SU-DHL-6 (cell line): ENCODE measurements at regions not wholly inside any gene's neighbourhood (a gene's known extent, or its start where the extent isn't known, plus 50 kb on each side); places are given as distances from the start of the nearest gene placed in this dataset.

ENCODE experiments used
- H2AFZ ChIP-seq: fragments of 200-600 bp; sonication (generic); 2 replicates; pipeline ENCODE4 v1.6.1; 2014; ENCODE audit warnings: low read depth, mild to moderate bottlenecking, moderate library complexity, mixed read lengths, antibody characterized with exemption, low read length; ENCODE audit not compliant: severe bottlenecking
- H3F3A ChIP-seq: fragments of 200-600 bp; shearing (Covaris generic); 2 replicates; pipeline ENCODE4 v1.6.0; 2016; ENCODE audit warnings: antibody characterized with exemption, mild to moderate bottlenecking; ENCODE audit not compliant: insufficient read depth
- H3K27ac ChIP-seq: fragments of 200-600 bp; sonication (generic); 2 replicates; pipeline ENCODE4 v1.5.1; 2016; ENCODE audit warnings: low read depth, mild to moderate bottlenecking, low read length, moderate library complexity, mixed read lengths
- H3K27me3 ChIP-seq: fragments of 200-600 bp; sonication (generic), shearing (Covaris generic); 2 replicates; pipeline ENCODE4 v1.6.0; 2014; ENCODE audit warnings: mild to moderate bottlenecking, low read length
- H3K36me3 ChIP-seq: fragments of 200-600 bp; sonication (generic); 2 replicates; pipeline ENCODE4 v1.6.1; 2014; ENCODE audit warnings: mild to moderate bottlenecking, low read length, mixed read lengths
- H3K4me2 ChIP-seq: fragments of 300-600, 200-600 bp; shearing (Covaris generic), sonication (generic); 2 replicates; pipeline ENCODE4 v1.6.0; 2014; ENCODE audit warnings: low read length, low read depth, mild to moderate bottlenecking; ENCODE audit not compliant: poor library complexity, severe bottlenecking
- H3K4me3 ChIP-seq: fragments of 200-600 bp; sonication (generic); 2 replicates; pipeline ENCODE4 v1.5.1; 2014; ENCODE audit warnings: antibody characterized with exemption, low read length, mild to moderate bottlenecking, mixed read lengths; ENCODE audit not compliant: insufficient read depth, poor library complexity, severe bottlenecking
- H3K79me2 ChIP-seq: fragments of 200-600 bp; sonication (generic); 2 replicates; pipeline ENCODE4 v1.6.1; 2014; ENCODE audit warnings: mild to moderate bottlenecking, low read length, moderate library complexity; ENCODE audit not compliant: insufficient read depth
- H3K9ac ChIP-seq: fragments of 200-600 bp; sonication (generic); 2 replicates; pipeline ENCODE4 v1.7.0; 2014; ENCODE audit warnings: mild to moderate bottlenecking, low read length
- H3K9me2 ChIP-seq: fragments of 200-600 bp; sonication (generic); replicated peaks from 2 replicates; pipeline ENCODE4 v1.6.1; 2014; ENCODE audit warnings: low read length; ENCODE audit not compliant: insufficient read depth
- H3K9me3 ChIP-seq: fragments of 200-600 bp; sonication (generic); 2 replicates; pipeline ENCODE4 v1.6.1; 2014; ENCODE audit warnings: low read length, mixed read lengths; ENCODE audit not compliant: insufficient read depth
- H4K20me1 ChIP-seq: fragments of 200-600 bp; sonication (generic); 2 replicates; pipeline ENCODE4 v1.6.1; 2014; ENCODE audit warnings: low read depth, mild to moderate bottlenecking, antibody characterized with exemption, low read length, moderate library complexity, mixed read lengths
- EZH2phosphoT487 ChIP-seq: fragments of 200-600 bp; sonication (generic), shearing (Covaris generic); conservative IDR thresholded peaks from 2 replicates; pipeline ENCODE4 v1.6.1; 2018; ENCODE audit warnings: mild to moderate bottlenecking, antibody characterized with exemption, low read length, moderate library complexity, mixed read lengths
- TF ChIP-seq, protein P1 (sequence below): fragments of 200-600 bp; sonication (generic); IDR thresholded peaks from one replicate; pipeline ENCODE4 v1.5.1; 2017; ENCODE audit warnings: antibody characterized with exemption, mild to moderate bottlenecking, low read length, moderate library complexity; ENCODE audit not compliant: insufficient read depth, poor library complexity, severe bottlenecking

DNA sequence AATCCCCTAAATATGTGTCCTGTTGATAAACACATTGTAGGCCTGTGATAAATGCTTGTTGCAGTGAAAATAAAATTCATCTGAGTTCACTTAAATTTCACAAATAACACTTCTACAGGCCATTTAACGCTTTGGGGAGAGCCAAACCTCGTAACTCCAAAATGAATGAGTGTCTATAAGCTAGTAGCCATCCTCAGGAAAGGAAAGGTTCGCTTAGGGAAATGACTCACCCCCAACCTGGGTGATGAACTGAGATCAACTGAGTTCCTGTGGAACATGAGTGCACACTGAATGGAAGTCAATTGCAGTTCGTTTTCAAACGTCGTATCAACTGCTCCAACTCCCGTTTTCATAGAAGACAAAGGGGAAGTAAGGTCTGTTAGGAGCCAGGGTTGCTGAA lies 527.6 kb upstream of the ID2 start:
- Histone ChIP-seq H3K79me2 (no peaks in the 10 kb centered on the region), H3K27me3 (no peaks in the 10 kb centered on the region), H3K9me2 (no peaks in the 10 kb centered on the region), H3K36me3 (no peaks in the 10 kb centered on the region), H3K4me2 (no peak overlapping the region), H4K20me1 (no peaks in the 10 kb centered on the region), H3K9ac (no peak overlapping the region), H3F3A (no peaks in the 10 kb centered on the region), H3K4me3 (no peak overlapping the region), H2AFZ (no peak overlapping the region), H3K9me3 (no peaks in the 10 kb centered on the region), H3K27ac (no peak overlapping the region)
- no peak for TF ChIP-seq EZH2phosphoT487
- TF ChIP-seq, protein P1, sequence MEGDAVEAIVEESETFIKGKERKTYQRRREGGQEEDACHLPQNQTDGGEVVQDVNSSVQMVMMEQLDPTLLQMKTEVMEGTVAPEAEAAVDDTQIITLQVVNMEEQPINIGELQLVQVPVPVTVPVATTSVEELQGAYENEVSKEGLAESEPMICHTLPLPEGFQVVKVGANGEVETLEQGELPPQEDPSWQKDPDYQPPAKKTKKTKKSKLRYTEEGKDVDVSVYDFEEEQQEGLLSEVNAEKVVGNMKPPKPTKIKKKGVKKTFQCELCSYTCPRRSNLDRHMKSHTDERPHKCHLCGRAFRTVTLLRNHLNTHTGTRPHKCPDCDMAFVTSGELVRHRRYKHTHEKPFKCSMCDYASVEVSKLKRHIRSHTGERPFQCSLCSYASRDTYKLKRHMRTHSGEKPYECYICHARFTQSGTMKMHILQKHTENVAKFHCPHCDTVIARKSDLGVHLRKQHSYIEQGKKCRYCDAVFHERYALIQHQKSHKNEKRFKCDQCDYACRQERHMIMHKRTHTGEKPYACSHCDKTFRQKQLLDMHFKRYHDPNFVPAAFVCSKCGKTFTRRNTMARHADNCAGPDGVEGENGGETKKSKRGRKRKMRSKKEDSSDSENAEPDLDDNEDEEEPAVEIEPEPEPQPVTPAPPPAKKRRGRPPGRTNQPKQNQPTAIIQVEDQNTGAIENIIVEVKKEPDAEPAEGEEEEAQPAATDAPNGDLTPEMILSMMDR: no peak

DNA sequence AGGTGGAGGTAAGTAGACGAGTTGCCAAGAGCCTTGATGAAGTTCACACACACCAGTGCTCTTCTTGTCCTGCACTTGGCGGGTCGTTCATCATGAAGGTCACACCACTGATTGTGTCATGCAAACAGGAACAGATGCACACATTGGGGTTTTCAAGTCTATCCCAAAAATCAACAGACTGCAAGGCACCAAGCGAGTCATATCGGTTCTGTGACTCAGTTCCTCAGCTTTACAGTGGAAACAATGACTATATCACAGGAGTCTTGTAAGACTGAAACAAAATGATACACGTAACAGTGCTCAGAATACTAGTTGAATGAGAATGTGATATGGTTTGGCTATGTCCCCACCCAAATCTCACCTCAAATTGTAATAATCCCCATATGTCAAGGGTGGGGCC lies 526.9 kb upstream of the ID2 start:
- no peak overlapping the region for H3K9ac ChIP-seq
- H3K79me2 ChIP-seq: no peaks in the 10 kb centered on the region
- no peaks in the 10 kb centered on the region for H3K27me3 ChIP-seq
- no peak for TF ChIP-seq EZH2phosphoT487
- TF ChIP-seq, protein P1: no peak
- H3K4me3 ChIP-seq: no peak overlapping the region
- H3K36me3 ChIP-seq: no peaks in the 10 kb centered on the region
- no peak overlapping the region for H3K27ac ChIP-seq
- H3K9me2 ChIP-seq: no peaks in the 10 kb centered on the region
- no peak overlapping the region for H3K4me2 ChIP-seq
- H3K9me3 ChIP-seq: no peaks in the 10 kb centered on the region
- H4K20me1 ChIP-seq: no peaks in the 10 kb centered on the region
- no peaks in the 10 kb centered on the region for H3F3A ChIP-seq
- H2AFZ ChIP-seq: no peak overlapping the region

DNA sequence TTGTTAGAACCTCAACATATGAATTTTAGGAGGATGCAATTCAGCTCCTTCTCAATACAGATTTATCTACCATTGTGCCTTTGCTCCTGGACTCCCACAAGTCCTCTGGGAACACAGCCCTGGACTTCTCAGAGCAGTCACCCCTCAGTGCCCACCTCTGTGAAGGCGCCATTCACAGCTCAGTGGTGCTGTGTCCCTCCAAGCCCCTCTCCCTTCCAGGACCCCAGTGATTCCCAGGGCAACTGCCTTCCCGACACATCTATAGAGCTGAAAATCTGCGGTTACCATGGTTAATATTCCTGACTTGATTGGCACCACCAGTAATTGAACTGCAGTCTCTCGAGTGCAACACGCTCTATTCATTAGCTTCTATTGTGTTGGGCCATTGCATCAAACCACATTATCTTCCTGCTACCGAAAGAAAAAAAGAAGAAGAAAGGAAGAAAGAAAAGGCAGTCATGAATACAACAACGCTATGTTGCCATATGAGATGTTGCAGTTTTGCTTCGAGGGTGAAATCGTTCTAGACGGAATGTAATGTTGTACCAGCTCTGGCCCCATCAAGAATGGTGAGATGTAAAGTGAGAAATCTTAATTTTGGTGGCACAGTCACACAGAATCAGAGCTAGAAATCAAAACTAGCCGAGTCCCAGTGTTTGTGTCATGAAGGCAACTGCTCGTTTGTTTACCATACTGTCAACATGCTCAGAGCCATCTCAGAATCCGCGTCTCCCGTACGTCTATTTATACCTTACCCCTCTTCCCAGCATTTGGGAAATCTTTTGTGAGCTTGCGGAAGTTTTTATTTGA lies 524.0 kb upstream of the ID2 start:
- no peaks in the 10 kb centered on the region for H3K79me2 ChIP-seq
- TF ChIP-seq, protein P1: no peak
- no peak for TF ChIP-seq EZH2phosphoT487
- H3K4me3 ChIP-seq: no peak overlapping the region
- H3K27ac ChIP-seq: no peak overlapping the region
- H3K4me2 ChIP-seq: no peak overlapping the region
- H3K9me3 ChIP-seq: no peaks in the 10 kb centered on the region
- H3K9me2 ChIP-seq: no peaks in the 10 kb centered on the region
- H3K27me3 ChIP-seq: no peaks in the 10 kb centered on the region
- no peaks in the 10 kb centered on the region for H3K36me3 ChIP-seq
- no peak overlapping the region for H2AFZ ChIP-seq
- H3F3A ChIP-seq: no peaks in the 10 kb centered on the region
- no peaks in the 10 kb centered on the region for H4K20me1 ChIP-seq
- no peak overlapping the region for H3K9ac ChIP-seq
